H9 (cell line): ENCODE measurements at regions not wholly inside any gene's neighbourhood (a gene's known extent, or its start where the extent isn't known, plus 50 kb on each side); places are given as distances from the start of the nearest gene placed in this dataset.
A peak's percentile ranks its signal among the peaks of the same experiment; 100 is the strongest.

Source experiments
- DNase-seq: peaks from one replicate; pipeline ENCODE4 v3.0.0-alpha.2; 2017
- H2AFZ ChIP-seq: one replicate; pipeline ENCODE4 v1.6.1; 2013; ENCODE audit warnings: mild to moderate bottlenecking, low read length, control low read depth, moderate library complexity
- H2AK5ac ChIP-seq: 2 replicates; pipeline ENCODE4 v1.6.1; 2013; ENCODE audit warnings: low read length, control low read depth, mixed read lengths; ENCODE audit not compliant: insufficient read length
- H2BK120ac ChIP-seq: one replicate; pipeline ENCODE4 v1.6.1; 2013; ENCODE audit warnings: low read depth, mild to moderate bottlenecking, low read length, control low read depth, inconsistent platforms; ENCODE audit not compliant: poor library complexity, severe bottlenecking
- H2BK12ac ChIP-seq: 2 replicates; pipeline ENCODE4 v1.6.1; 2013; ENCODE audit warnings: low read length, control low read depth, mixed read lengths, low read depth; ENCODE audit not compliant: insufficient read length
- H2BK15ac ChIP-seq: 2 replicates; pipeline ENCODE4 v1.6.1; 2013; ENCODE audit warnings: low read depth, low read length, control low read depth
- H2BK20ac ChIP-seq: one replicate; pipeline ENCODE4 v1.6.1; 2013; ENCODE audit warnings: low read depth, mild to moderate bottlenecking, low read length, control low read depth, inconsistent platforms; ENCODE audit not compliant: poor library complexity, severe bottlenecking
- H2BK5ac ChIP-seq: 2 replicates; pipeline ENCODE4 v1.6.1; 2013; ENCODE audit warnings: low read length, control low read depth, mixed read lengths; ENCODE audit not compliant: insufficient read length
- H3K14ac ChIP-seq: 2 replicates; pipeline ENCODE4 v1.6.1; 2013; ENCODE audit warnings: low read length, control low read depth; ENCODE audit not compliant: insufficient read depth
- H3K18ac ChIP-seq: 2 replicates; pipeline ENCODE4 v1.6.1; 2013; ENCODE audit warnings: low read depth, mild to moderate bottlenecking, mixed read lengths, low read length, control low read depth; ENCODE audit not compliant: insufficient read length
- H3K23ac ChIP-seq: 2 replicates; pipeline ENCODE4 v1.6.1; 2013; ENCODE audit warnings: low read length, control low read depth, mixed read lengths, low read depth; ENCODE audit not compliant: insufficient read length
- H3K23me2 ChIP-seq: 2 replicates; pipeline ENCODE4 v1.6.1; 2013; ENCODE audit warnings: low read depth, mild to moderate bottlenecking, mixed read lengths, low read length, control low read depth; ENCODE audit not compliant: insufficient read length, poor library complexity, severe bottlenecking
- H3K27ac ChIP-seq: 2 replicates; pipeline ENCODE4 v1.5.1; 2013; ENCODE audit warnings: low read length, control low read depth, mixed read lengths, low read depth; ENCODE audit not compliant: insufficient read length
- H3K27me3 ChIP-seq: 2 replicates; pipeline ENCODE4 v1.6.1; 2013; ENCODE audit warnings: low read length, control low read depth, inconsistent platforms; ENCODE audit not compliant: insufficient read depth
- H3K4ac ChIP-seq: 2 replicates; pipeline ENCODE4 v1.6.1; 2013; ENCODE audit warnings: low read depth, mild to moderate bottlenecking, control low read depth, inconsistent platforms, low read length, moderate library complexity
- H3K4me1 ChIP-seq: 2 replicates; pipeline ENCODE4 v1.6.1; 2013; ENCODE audit warnings: low read length, control low read depth, inconsistent platforms; ENCODE audit not compliant: insufficient read depth
- H3K4me2 ChIP-seq: 2 replicates; pipeline ENCODE4 v1.6.1; 2013; ENCODE audit warnings: low read length, control low read depth, mixed read lengths; ENCODE audit not compliant: insufficient read length, insufficient read depth
- H3K56ac ChIP-seq: 2 replicates; pipeline ENCODE4 v1.6.1; 2013; ENCODE audit warnings: low read depth, mild to moderate bottlenecking, mixed read lengths, low read length, control low read depth; ENCODE audit not compliant: insufficient read length
- H3K79me1 ChIP-seq: 2 replicates; pipeline ENCODE4 v1.6.1; 2013; ENCODE audit warnings: low read depth, mild to moderate bottlenecking, moderate library complexity, low read length, control low read depth, inconsistent platforms; ENCODE audit not compliant: insufficient read depth, poor library complexity, severe bottlenecking
- H3K79me2 ChIP-seq: 2 replicates; pipeline ENCODE4 v1.6.1; 2013; ENCODE audit warnings: low read length, control low read depth, inconsistent platforms; ENCODE audit not compliant: insufficient read depth
- H3K9ac ChIP-seq: 2 replicates; pipeline ENCODE4 v1.6.1; 2013; ENCODE audit warnings: low read length, control low read depth, mixed read lengths; ENCODE audit not compliant: insufficient read length; ENCODE audit errors: extremely low read depth
- H3K9me3 ChIP-seq: one replicate; pipeline ENCODE4 v1.6.1; 2013; ENCODE audit warnings: low read depth, low read length, inconsistent platforms; ENCODE audit not compliant: control insufficient read depth
- H3T11ph ChIP-seq: one replicate; pipeline ENCODE4 v1.6.1; 2013; ENCODE audit warnings: mild to moderate bottlenecking, low read length, control low read depth, inconsistent platforms
- H4K20me1 ChIP-seq: one replicate; pipeline ENCODE4 v1.6.1; 2013; ENCODE audit not compliant: control insufficient read depth, insufficient read length, insufficient read depth
- H4K5ac ChIP-seq: 2 replicates; pipeline ENCODE4 v1.6.1; 2013; ENCODE audit warnings: low read depth, mild to moderate bottlenecking, mixed read lengths, low read length, control low read depth; ENCODE audit not compliant: insufficient read length
- H4K8ac ChIP-seq: replicated peaks from 2 replicates; pipeline ENCODE4 v1.6.1; 2013; ENCODE audit warnings: low read length, control low read depth, mixed read lengths, low read depth; ENCODE audit not compliant: insufficient read length
- H4K91ac ChIP-seq: 2 replicates; pipeline ENCODE4 v1.6.1; 2013; ENCODE audit warnings: low read depth, mild to moderate bottlenecking, moderate library complexity, mixed read lengths, low read length, control low read depth; ENCODE audit not compliant: insufficient read length
- H3K27ac Mint-ChIP-seq, 3 experiments: 2 replicates in 2 of 3; 3 replicates in 1 of 3; pipeline ENCODE4 v1.8.0; 2020 to 2021; ENCODE audit warnings: mixed read lengths in 3 of 3, mild to moderate bottlenecking in 1 of 3, moderate library complexity in 1 of 3
- H3K27me3 Mint-ChIP-seq: 2 replicates; pipeline ENCODE4 v1.8.0; 2021; ENCODE audit warnings: low read depth, mild to moderate bottlenecking, moderate library complexity, mixed read lengths
- H3K36me3 Mint-ChIP-seq, 3 experiments: 2 replicates in 2 of 3; 3 replicates in 1 of 3; pipeline ENCODE4 v1.8.0; 2020 to 2021; ENCODE audit warnings: low read depth in 3 of 3, mixed read lengths in 3 of 3; ENCODE audit not compliant: insufficient read depth in 1 of 3
- H3K4me1 Mint-ChIP-seq, 2 experiments: 2 replicates each; pipeline ENCODE4 v1.8.0; 2020; ENCODE audit warnings: mixed read lengths in 2 of 2
- H3K4me3 Mint-ChIP-seq, 2 experiments: 2 replicates in 1 of 2; 3 replicates in 1 of 2; pipeline ENCODE4 v1.8.0; 2020 to 2021; ENCODE audit warnings: mild to moderate bottlenecking in 2 of 2, mixed read lengths in 2 of 2, moderate library complexity in 1 of 2
- H3K9me3 Mint-ChIP-seq, 2 experiments: 2 replicates in 1 of 2; 3 replicates in 1 of 2; pipeline ENCODE4 v1.8.0; 2020; ENCODE audit warnings: mild to moderate bottlenecking in 2 of 2, mixed read lengths in 2 of 2, moderate library complexity in 1 of 2
- WGBS: extraction: QIAGEN DNeasy Blood & Tissue Kit; methylation state at CpG from one replicate; pipeline ENCODE4 v1.1.7; 2013; ENCODE audit warnings: missing lambda C conversion rate, low lambda C conversion rate, mixed read lengths; ENCODE audit not compliant: insufficient read length; ENCODE audit errors: extremely low coverage; 5-methylcytosine and 5-hydroxymethylcytosine counted together
- TF ChIP-seq, protein P1 (sequence below): fragments of 200-600 bp; sonication (generic); conservative IDR thresholded peaks from 3 replicates; pipeline ENCODE4 v1.8.0; 2021; ENCODE audit warnings: antibody characterized with exemption, mild to moderate bottlenecking

DNA sequence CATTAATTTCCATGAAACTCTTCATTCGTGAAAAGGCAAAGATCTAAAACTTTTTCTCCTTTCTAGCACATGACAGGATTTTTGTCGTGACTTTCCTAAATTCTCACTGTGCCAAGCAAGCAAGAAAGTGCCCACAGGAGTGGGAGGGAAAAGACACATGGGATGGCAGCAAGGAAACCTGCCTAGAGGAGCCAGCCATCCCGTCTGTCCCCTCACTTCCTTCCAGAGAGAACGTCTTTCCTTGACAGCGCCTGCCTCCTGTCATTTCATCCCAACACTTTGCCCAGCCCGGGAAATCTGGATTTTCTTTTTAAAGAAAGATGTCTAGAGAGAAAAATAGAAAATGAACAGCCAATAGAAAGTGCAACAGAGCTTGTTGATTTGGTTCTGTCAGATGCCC is 200.6 kb upstream of the PTBP2 start:
- Mint-ChIP-seq H3K4me1 (peaks cover 68 to 71% of the 10 kb centered on the region in 2 experiments), H3K27me3 (no peaks in the 10 kb centered on the region), H3K36me3 (peaks cover 0 to 3% (median 0%) of the 10 kb centered on the region in 3 experiments; a peak in 2 of 7 replicates), H3K27ac (peak overlapping the region; percentile 60 to 88 (median 70); a peak in 4 of 7 replicates), H3K9me3 (no peaks in the 10 kb centered on the region; a peak in 1 of 5 replicates), H3K4me3 (no peak overlapping the region)
- Histone ChIP-seq H4K5ac (no peak overlapping the region), H2BK5ac (no peak overlapping the region), H4K91ac (no peak overlapping the region), H3K27me3 (no peaks in the 10 kb centered on the region), H2AFZ (no peak overlapping the region), H3T11ph (no peak overlapping the region), H3K27ac (no peak overlapping the region), H4K8ac (no peak overlapping the region), H3K23ac (no peak overlapping the region), H4K20me1 (no peaks in the 10 kb centered on the region), H3K14ac (no peak overlapping the region), H3K9me3 (no peaks in the 10 kb centered on the region), H2AK5ac (no peak overlapping the region), H3K18ac (no peak overlapping the region), H3K56ac (no peak overlapping the region), H3K4me1 (peaks cover 14% of the 10 kb centered on the region), H2BK12ac (no peak overlapping the region), H3K79me1 (no peaks in the 10 kb centered on the region), H3K23me2 (no peaks in the 10 kb centered on the region), H2BK20ac (no peak overlapping the region), H3K4me2 (no peak overlapping the region), H2BK120ac (no peak overlapping the region), H3K4ac (no peak overlapping the region), H2BK15ac (no peak overlapping the region), H3K9ac (no peak overlapping the region), H3K79me2 (no peaks in the 10 kb centered on the region)
- no CpG with 5 or more reads among the region's 6 CpGs for WGBS
- DNase-seq, result no peak
- TF ChIP-seq, protein P1, sequence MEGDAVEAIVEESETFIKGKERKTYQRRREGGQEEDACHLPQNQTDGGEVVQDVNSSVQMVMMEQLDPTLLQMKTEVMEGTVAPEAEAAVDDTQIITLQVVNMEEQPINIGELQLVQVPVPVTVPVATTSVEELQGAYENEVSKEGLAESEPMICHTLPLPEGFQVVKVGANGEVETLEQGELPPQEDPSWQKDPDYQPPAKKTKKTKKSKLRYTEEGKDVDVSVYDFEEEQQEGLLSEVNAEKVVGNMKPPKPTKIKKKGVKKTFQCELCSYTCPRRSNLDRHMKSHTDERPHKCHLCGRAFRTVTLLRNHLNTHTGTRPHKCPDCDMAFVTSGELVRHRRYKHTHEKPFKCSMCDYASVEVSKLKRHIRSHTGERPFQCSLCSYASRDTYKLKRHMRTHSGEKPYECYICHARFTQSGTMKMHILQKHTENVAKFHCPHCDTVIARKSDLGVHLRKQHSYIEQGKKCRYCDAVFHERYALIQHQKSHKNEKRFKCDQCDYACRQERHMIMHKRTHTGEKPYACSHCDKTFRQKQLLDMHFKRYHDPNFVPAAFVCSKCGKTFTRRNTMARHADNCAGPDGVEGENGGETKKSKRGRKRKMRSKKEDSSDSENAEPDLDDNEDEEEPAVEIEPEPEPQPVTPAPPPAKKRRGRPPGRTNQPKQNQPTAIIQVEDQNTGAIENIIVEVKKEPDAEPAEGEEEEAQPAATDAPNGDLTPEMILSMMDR, result no peak
